GM18870 (cell line): ENCODE measurements at regions not wholly inside any gene's neighbourhood (a gene's known extent, or its start where the extent isn't known, plus 50 kb on each side); places are given as distances from the start of the nearest gene placed in this dataset.

Experiments used
- ATAC-seq: cut with Tn5 transposase; IDR thresholded peaks from one replicate; pipeline ENCODE4 v1.9.1; 2021; ENCODE audit warnings: moderate library complexity; ENCODE audit not compliant: unreplicated experiment

GRCh38 chr4:123564758-123565346, 168.3 kb downstream of the SPRY1 start:
- ATAC-seq = peak; percentile 99

DNA sequence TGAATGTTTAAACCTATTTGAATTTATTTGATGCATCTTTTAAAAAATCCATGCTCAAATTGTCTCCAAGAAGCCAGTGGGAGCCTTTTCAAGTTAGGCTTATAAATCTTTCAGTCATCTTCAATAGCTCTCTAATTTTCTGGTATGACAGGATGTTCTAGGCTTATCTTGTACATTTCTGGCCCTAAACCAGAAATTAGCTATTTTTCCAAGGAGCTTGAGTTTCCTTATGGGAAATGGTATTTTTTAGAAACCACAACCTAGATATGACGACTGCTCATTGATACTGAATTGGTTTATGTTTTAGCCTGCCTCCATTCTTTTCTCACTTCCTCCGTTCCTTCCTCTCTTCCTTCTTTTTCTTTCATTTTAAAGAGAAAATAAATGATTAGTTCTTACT, 172.3 kb downstream of the SPRY1 start:
- no peak for ATAC-seq

DNA sequence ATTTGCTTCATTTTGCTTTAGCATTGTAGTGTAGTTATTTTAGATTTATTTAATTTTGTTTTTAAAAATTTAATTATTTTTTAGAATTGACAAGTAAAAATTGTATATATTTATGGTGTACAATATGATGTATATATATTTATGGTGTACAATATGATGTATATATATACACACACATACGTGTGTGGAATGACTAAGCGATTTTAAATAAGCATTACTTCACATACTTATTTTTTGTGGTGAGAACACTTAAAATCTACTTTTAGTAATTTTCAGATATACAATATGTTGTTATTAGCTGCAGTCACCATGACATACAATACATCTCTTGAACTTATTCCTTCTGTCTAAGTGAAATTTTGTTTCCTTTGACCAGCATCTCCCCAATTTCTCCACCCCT, 172.9 kb downstream of the SPRY1 start:
- ATAC-seq = no peak

- ATAC-seq = no peak
Observed at GRCh38 chr4:123573866-123574508, 177.4 kb downstream of the SPRY1 start.

GRCh38 chr4:123575291-123575690, 178.7 kb downstream of the SPRY1 start:
- ATAC-seq = no peak

- ATAC-seq = no peak
Observed at GRCh38 chr4:123577225-123577906, 180.8 kb downstream of the SPRY1 start.

GRCh38 chr4:123578276-123579029, 181.9 kb downstream of the SPRY1 start:
- no peak for ATAC-seq

DNA sequence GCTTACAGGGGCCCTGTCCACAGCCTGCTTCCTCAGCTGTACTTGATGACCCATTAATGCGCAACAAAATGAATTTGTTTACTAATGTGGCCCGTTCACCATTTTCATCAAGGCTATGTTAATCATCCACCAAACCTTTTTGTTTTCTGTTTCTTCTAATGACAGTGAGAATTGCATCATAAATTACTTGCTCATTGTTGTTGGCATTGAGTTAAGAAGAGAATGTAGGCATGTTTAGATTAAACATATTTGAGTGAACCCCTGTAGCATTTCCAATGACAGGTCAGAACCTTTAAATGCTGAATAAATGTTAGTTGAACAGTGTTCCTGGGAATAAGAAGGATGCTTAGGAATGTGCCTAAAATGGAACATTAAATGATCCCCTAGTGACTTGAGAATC, 183.4 kb downstream of the SPRY1 start:
- ATAC-seq = no peak

- no peak for ATAC-seq
Observed at GRCh38 chr4:123580981-123581664, 184.5 kb downstream of the SPRY1 start.

- ATAC-seq = no peak
Observed at GRCh38 chr4:123581802-123582201, 185.2 kb downstream of the SPRY1 start.

DNA sequence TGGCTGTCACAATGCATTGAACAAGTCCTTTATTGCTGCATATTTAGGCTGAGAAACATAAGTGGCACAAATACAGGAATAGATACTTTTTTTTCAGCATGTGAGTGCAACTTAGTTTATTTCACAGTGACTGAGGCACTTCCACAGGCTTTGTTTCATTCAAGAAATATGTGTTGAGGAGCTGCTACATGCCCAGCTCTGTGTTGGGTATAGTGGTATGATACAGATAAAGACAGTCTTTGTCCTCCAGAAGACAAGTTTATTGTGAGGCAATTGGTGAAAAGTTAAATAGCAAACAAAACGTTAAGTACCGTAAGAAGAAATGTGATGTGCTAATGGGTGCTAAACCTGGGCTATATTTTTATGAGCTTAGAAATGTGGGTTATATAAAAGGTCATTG, 186.4 kb downstream of the SPRY1 start:
- no peak for ATAC-seq

DNA sequence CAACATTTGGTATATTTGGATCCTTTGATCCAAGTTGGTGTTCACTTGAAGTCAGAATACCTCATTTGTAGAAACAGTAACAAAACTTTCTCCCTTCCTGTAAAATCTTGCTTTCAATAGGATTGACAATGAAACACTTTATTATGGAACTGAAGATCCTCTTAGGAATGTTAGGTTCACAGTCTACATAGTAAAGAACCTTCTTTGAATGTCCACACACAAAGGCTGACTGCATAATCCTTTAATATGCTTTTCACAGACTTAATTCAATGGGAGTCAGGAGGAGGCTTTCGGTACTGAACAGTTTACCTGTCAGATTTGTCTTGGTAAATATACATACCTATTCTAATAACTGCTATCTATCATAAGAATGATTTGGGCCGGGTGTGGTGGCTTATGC, 188.5 kb downstream of the SPRY1 start:
- ATAC-seq = no peak

DNA sequence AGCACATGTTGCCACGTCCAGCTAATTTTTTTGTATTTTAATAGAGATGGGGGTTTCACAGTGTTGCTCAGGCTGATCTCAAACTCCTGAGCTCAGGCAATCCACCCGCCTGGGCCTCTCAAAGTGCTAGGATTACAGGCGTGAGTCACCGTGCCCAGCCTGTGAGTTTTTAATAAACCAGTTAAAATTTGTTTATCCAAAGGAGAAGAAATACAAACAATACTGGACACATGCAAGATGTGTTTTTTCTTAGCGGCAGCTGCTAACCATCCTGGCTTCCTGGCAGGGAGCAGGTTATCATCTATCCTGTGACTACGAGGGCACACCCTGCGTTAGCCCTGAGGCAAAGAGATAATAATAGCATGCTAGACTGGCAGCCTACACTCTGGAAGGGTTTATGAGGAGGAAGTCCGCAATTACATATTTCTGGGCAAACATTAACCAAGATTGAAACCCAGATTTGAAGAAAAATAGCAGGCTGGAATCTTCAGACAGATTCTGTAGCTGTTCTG, 191.4 kb downstream of the SPRY1 start:
- peak; percentile 18 for ATAC-seq

DNA sequence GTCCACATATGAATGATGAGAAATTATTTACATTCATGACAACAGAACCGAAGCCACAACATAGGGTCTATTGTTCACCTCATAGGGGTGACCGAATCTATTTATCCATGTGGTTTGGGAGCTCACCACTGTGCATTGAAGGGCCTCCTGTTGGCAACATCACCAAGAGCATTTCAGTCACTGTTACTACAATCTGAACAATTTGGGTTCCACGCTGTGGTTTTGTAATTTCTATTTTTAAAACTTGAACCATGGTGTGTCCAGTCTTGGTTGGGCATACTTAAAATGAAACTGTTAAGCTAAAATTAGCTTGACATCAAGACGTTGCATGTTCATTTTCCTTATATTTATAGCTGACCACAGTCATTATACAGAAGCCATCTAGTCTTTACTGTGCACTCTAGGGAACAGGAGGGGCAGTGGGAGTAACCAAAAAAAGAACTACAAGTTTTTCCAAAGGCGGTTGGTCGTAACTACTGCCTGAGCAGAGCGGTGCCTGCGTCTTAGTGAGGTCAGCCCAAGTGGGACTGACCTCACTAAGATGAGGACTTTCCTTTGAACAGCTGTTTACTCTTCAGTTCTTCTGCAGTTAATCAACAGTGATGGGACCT, 192.1 kb downstream of the SPRY1 start:
- ATAC-seq = peak; percentile 88

- ATAC-seq = no peak
Observed at GRCh38 chr4:123589301-123589700, 192.7 kb downstream of the SPRY1 start.

DNA sequence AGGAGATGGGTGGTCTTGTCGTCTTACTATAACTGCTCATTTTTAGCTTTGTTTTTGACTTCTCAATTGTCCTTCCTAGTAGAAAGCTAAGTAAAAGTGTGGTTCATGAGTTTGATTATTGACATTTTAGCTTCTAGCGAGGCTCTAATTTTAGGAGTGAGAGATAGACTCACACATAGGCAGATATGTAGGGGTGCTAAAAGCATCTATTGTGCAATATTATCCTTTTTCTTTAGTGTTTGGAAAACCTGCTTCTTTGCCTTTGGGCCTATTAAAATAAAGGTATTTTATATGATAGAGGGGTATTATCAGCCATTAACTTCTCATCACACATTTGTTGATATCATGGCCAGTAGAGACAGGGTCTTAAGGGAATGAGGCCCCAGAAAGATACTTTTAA, 195.3 kb downstream of the SPRY1 start:
- ATAC-seq = no peak

- no peak for ATAC-seq
Observed at GRCh38 chr4:123593655-123594054, 197.1 kb downstream of the SPRY1 start.

DNA sequence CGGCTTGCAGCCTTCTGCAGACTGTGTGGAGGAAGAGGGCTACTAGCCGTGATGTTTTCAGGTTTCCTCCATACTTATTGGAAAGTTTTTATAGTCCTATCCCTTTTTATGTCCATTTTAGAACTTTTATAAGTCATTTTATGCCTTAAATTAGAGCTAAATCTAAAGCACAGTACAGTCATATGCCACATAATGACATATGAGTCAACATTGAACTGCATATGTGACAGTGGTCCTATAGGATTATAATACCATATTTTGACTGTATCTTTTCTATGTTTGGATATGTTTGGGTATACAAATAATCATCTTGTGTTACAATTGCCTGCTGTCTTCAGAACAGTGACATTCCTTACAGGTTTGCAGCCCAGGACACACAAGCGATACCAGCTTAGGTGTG, 200.2 kb downstream of the SPRY1 start:
- no peak for ATAC-seq

GRCh38 chr4:123597586-123597985, 201.0 kb downstream of the SPRY1 start:
- ATAC-seq = no peak

GRCh38 chr4:123598331-123598730, 201.7 kb downstream of the SPRY1 start:
- ATAC-seq = no peak
